Activated T-helper 1 cell treated with anti-CD3 and anti-CD28 coated beads, Interleukin-12 subunit alpha, Interleukin-12 subunit beta, Interleukin-2, Interleukin-4 antibody, amounts not matched to agents 30 ng/mL and 10 ng/mL and 1 ng/mL, durations not matched to agents 14 hours and 24 hours and 36 hours (primary cell): ENCODE measurements at regions not wholly inside any gene's neighbourhood (a gene's known extent, or its start where the extent isn't known, plus 50 kb on each side); places are given as distances from the start of the nearest gene placed in this dataset.

Experiments used
- DNase-seq: peaks from one replicate; pipeline ENCODE4 v3.0.0; 2021; ENCODE audit warnings: low spot score
- H3K27ac Mint-ChIP-seq: one replicate; pipeline ENCODE4 v1.8.0; 2021; ENCODE audit warnings: mild to moderate bottlenecking, mixed read lengths
- H3K27me3 Mint-ChIP-seq: one replicate; pipeline ENCODE4 v1.8.0; 2022; ENCODE audit warnings: mild to moderate bottlenecking, moderate library complexity, mixed read lengths; ENCODE audit not compliant: insufficient read depth
- H3K36me3 Mint-ChIP-seq: one replicate; pipeline ENCODE4 v1.8.0; 2021; ENCODE audit warnings: low read depth, mixed read lengths
- H3K4me1 Mint-ChIP-seq: one replicate; pipeline ENCODE4 v1.8.0; 2021; ENCODE audit warnings: low read depth, mixed read lengths
- H3K4me3 Mint-ChIP-seq: one replicate; pipeline ENCODE4 v1.8.0; 2021; ENCODE audit warnings: mild to moderate bottlenecking, moderate library complexity, mixed read lengths
- H3K9me3 Mint-ChIP-seq: one replicate; pipeline ENCODE4 v1.8.0; 2021; ENCODE audit warnings: mixed read lengths
- intact Hi-C: fragments of 100-400 bp; cut with micrococcal nuclease; formaldehyde crosslinking; loops from one replicate; pipeline ENCODE4 v1.15.1; 2024

GRCh38 chr3:99108508-99108907 is 207.0 kb upstream of the DCBLD2 start:
- no peak overlapping the region for H3K27ac Mint-ChIP-seq
- no peak overlapping the region for H3K4me3 Mint-ChIP-seq
- H3K4me1 Mint-ChIP-seq = no peaks in the 10 kb centered on the region
- no peaks in the 10 kb centered on the region for H3K36me3 Mint-ChIP-seq
- no peaks in the 10 kb centered on the region for H3K27me3 Mint-ChIP-seq
- intact Hi-C loops = no loop called here
- no peaks in the 10 kb centered on the region for H3K9me3 Mint-ChIP-seq
- DNase-seq = no peak

DNA sequence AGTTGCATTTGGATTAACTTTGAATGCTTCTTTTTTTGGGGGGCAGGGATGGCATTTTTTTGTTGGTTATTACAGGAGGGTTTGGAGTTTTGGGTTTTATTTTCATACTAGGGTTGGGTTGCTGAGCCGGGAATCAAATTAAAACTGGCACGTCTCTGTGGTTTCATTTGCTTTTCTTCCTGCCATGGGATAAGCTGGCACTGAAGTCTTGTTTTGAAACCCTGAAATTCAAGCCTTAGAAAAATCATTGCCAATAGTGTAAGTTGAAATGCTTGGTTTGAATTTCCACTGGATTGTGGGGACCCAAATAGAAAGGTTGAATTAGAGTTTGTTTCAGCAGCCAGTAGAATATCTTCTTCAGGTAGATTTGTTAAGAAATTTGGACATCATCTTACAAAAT is 193.1 kb upstream of the DCBLD2 start:
- intact Hi-C loops = no loop called here
- H3K27ac Mint-ChIP-seq = no peak overlapping the region
- H3K4me1 Mint-ChIP-seq = no peaks in the 10 kb centered on the region
- no peak for DNase-seq
- H3K4me3 Mint-ChIP-seq = no peak overlapping the region
- H3K36me3 Mint-ChIP-seq = no peaks in the 10 kb centered on the region
- no peaks in the 10 kb centered on the region for H3K27me3 Mint-ChIP-seq
- no peaks in the 10 kb centered on the region for H3K9me3 Mint-ChIP-seq

- intact Hi-C loops = no loop called here
- no peak overlapping the region for H3K27ac Mint-ChIP-seq
- no peaks in the 10 kb centered on the region for H3K27me3 Mint-ChIP-seq
- no peaks in the 10 kb centered on the region for H3K36me3 Mint-ChIP-seq
- H3K4me3 Mint-ChIP-seq = no peak overlapping the region
- no peaks in the 10 kb centered on the region for H3K4me1 Mint-ChIP-seq
- DNase-seq = no peak
- H3K9me3 Mint-ChIP-seq = no peaks in the 10 kb centered on the region
Measured at GRCh38 chr3:99087277-99087676, 185.8 kb upstream of the DCBLD2 start.

GRCh38 chr3:99084826-99085225 is 183.3 kb upstream of the DCBLD2 start:
- DNase-seq = no peak
- no peaks in the 10 kb centered on the region for H3K27me3 Mint-ChIP-seq
- H3K27ac Mint-ChIP-seq = no peak overlapping the region
- no peaks in the 10 kb centered on the region for H3K4me1 Mint-ChIP-seq
- no peak overlapping the region for H3K4me3 Mint-ChIP-seq
- no peaks in the 10 kb centered on the region for H3K36me3 Mint-ChIP-seq
- intact Hi-C loops = no loop called here
- H3K9me3 Mint-ChIP-seq = no peaks in the 10 kb centered on the region

DNA sequence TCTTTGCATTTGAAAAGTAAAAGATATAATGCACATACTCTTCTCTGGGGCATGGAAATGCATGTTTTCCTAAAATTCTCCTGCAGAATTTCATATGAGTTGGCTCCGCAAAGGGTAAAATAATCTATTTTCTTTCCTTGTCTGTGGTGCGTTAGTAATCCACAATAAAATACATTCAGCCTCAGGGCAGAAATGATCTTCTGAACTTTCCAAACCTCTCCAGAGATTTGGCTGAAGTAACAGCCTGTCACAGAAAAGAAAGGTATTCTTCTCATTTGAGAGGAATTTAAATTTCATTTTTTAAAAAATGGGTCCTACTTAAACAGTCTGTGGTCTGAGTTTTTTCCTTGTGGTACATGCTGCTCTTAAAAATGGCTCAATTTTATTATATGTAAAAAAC is 182.7 kb upstream of the DCBLD2 start:
- Mint-ChIP-seq H3K27ac (no peak overlapping the region), H3K27me3 (no peaks in the 10 kb centered on the region), H3K36me3 (no peaks in the 10 kb centered on the region), H3K4me1 (no peaks in the 10 kb centered on the region), H3K4me3 (no peak overlapping the region), H3K9me3 (no peaks in the 10 kb centered on the region)
- DNase-seq = no peak
- intact Hi-C loops = no loop called here

DNA sequence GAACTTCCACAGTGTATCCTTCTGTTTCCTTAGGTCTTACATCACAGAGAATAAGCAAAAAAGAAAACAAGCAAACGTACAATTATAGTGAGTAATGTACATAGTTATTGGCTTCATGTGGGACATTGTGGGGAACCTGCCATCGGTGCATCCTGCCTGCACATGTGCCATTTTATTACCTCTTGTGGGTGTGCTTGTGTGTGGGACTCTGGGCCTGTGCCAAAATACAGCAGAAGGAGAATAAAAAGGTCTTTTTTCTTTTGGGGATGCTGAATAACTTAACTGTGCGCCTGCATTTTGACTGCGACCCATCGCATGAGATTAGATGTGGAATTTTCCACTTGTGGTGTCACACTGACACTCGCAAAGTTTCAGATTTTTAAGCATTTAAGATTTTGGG is 169.6 kb upstream of the DCBLD2 start:
- H3K27ac Mint-ChIP-seq = no peak overlapping the region
- intact Hi-C loops = no loop called here
- H3K9me3 Mint-ChIP-seq = no peaks in the 10 kb centered on the region
- H3K27me3 Mint-ChIP-seq = no peaks in the 10 kb centered on the region
- no peak for DNase-seq
- no peak overlapping the region for H3K4me3 Mint-ChIP-seq
- H3K36me3 Mint-ChIP-seq = no peaks in the 10 kb centered on the region
- H3K4me1 Mint-ChIP-seq = no peaks in the 10 kb centered on the region

GRCh38 chr3:99069973-99070372 is 168.5 kb upstream of the DCBLD2 start:
- DNase-seq = no peak
- no peak overlapping the region for H3K4me3 Mint-ChIP-seq
- H3K36me3 Mint-ChIP-seq = no peaks in the 10 kb centered on the region
- intact Hi-C loops = no loop called here
- no peaks in the 10 kb centered on the region for H3K27me3 Mint-ChIP-seq
- H3K27ac Mint-ChIP-seq = no peak overlapping the region
- H3K4me1 Mint-ChIP-seq = no peaks in the 10 kb centered on the region
- no peaks in the 10 kb centered on the region for H3K9me3 Mint-ChIP-seq

DNA sequence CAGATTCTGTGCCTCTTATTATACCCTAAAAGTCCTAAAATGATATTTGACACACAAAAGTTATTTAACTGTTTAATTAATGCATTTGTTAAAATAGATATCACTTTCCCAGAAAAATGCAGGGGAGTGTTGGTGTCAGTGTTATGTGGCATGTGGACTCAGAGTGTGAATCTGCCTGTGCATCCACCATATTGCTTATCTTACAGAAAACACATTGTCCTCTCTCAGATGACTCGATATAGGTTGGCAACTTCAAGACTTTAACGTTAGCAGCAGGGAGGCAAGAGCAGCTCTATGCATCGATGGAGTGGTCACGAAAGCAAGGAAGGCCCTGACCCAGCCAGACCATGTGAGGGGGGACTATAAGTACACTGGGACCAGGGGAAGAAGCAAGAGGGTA is 165.4 kb upstream of the DCBLD2 start:
- DNase-seq = no peak
- Mint-ChIP-seq H3K27me3 (no peaks in the 10 kb centered on the region), H3K4me3 (no peak overlapping the region), H3K9me3 (no peaks in the 10 kb centered on the region), H3K27ac (no peak overlapping the region), H3K36me3 (no peaks in the 10 kb centered on the region), H3K4me1 (no peaks in the 10 kb centered on the region)
- intact Hi-C loops = no loop called here

DNA sequence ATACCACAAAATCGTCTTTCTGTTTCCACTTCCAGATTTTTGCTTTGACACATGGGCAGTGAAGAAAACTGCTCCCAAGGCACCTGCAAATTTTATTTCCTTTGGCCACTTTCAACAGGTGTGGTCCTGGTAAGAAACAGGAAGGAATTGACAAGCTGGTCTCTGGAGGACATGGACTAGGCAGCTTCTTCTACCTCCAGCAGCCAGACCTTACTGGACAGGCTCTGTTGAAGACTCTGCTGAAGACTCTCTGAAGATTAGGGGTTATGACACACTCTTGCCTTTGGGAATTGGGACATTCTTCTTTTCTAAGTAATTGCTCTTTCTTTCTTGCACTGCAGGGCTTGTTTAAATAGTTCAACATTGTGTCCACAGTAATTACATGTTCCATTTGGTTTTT is 147.7 kb upstream of the DCBLD2 start:
- intact Hi-C loops = no loop called here
- Mint-ChIP-seq H3K4me3 (no peak overlapping the region), H3K27ac (no peak overlapping the region), H3K36me3 (no peaks in the 10 kb centered on the region), H3K4me1 (no peaks in the 10 kb centered on the region), H3K27me3 (no peaks in the 10 kb centered on the region), H3K9me3 (no peaks in the 10 kb centered on the region)
- no peak for DNase-seq

DNA sequence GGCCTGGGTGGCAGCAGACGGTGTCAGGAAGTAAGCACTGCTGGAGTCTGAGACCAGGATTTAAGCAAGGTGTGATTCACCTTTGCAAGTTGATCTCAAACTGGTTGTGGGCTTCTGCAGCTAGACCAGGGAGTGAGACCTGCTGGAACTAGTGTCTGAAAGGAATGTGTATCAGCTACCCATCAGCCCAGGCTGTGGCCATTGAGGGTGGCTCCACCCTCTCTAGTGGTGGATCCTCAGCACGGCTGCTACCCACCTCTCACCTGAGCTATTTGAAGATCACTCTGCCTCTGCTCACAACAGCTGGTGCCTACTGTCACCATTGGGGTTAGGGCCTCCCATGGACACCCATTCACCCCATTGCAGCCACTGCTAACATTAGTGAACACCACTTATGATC is 140.3 kb upstream of the DCBLD2 start:
- Mint-ChIP-seq H3K9me3 (no peaks in the 10 kb centered on the region), H3K4me3 (no peak overlapping the region), H3K4me1 (no peaks in the 10 kb centered on the region), H3K27me3 (no peaks in the 10 kb centered on the region), H3K27ac (no peak overlapping the region), H3K36me3 (no peaks in the 10 kb centered on the region)
- no peak for DNase-seq
- intact Hi-C loops = no loop called here

DNA sequence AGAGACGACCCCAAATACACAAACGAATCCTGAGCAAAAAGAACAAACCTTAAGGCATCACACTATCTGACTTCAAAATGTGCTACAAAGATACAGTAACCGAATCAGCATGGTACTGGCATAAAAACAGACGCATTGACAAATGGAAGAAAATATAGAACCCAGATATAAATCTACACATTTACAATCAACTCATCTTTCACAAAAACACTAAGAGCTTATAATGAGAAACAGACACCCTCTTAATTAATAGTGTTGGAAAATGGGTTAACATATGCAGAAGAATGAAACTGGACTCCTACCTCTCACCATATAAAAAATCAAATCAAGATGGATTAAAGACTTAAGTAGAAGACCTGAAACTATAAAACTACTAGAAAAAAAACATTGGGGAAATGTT is 130.3 kb upstream of the DCBLD2 start:
- Mint-ChIP-seq H3K27me3 (no peaks in the 10 kb centered on the region), H3K27ac (no peak overlapping the region), H3K36me3 (no peaks in the 10 kb centered on the region), H3K9me3 (peaks cover 5% of the 10 kb centered on the region), H3K4me1 (no peaks in the 10 kb centered on the region), H3K4me3 (no peak overlapping the region)
- intact Hi-C loops = no loop called here
- no peak for DNase-seq

- H3K27me3 Mint-ChIP-seq = peaks cover 2% of the 10 kb centered on the region
- no peaks in the 10 kb centered on the region for H3K36me3 Mint-ChIP-seq
- peaks cover 5% of the 10 kb centered on the region for H3K9me3 Mint-ChIP-seq
- no peaks in the 10 kb centered on the region for H3K4me1 Mint-ChIP-seq
- no peak overlapping the region for H3K4me3 Mint-ChIP-seq
- DNase-seq = no peak
- intact Hi-C loops = loop anchor here (1.0 to 10.0 kb wide), 4 partner anchors 149 to 730 kb away; no protein-coding TSS in a partner anchor
- no peak overlapping the region for H3K27ac Mint-ChIP-seq
Measured at GRCh38 chr3:99023590-99024192, 122.2 kb upstream of the DCBLD2 start.

- no peaks in the 10 kb centered on the region for H3K4me1 Mint-ChIP-seq
- H3K9me3 Mint-ChIP-seq = no peaks in the 10 kb centered on the region
- peaks cover 5% of the 10 kb centered on the region for H3K27me3 Mint-ChIP-seq
- H3K4me3 Mint-ChIP-seq = no peak overlapping the region
- DNase-seq = no peak
- intact Hi-C loops = loop anchor here (5.0 to 10.0 kb wide), 3 partner anchors 151 to 666 kb away; no protein-coding TSS in a partner anchor
- H3K27ac Mint-ChIP-seq = no peak overlapping the region
- H3K36me3 Mint-ChIP-seq = no peaks in the 10 kb centered on the region
Measured at GRCh38 chr3:99021466-99021865, 120.0 kb upstream of the DCBLD2 start.

DNA sequence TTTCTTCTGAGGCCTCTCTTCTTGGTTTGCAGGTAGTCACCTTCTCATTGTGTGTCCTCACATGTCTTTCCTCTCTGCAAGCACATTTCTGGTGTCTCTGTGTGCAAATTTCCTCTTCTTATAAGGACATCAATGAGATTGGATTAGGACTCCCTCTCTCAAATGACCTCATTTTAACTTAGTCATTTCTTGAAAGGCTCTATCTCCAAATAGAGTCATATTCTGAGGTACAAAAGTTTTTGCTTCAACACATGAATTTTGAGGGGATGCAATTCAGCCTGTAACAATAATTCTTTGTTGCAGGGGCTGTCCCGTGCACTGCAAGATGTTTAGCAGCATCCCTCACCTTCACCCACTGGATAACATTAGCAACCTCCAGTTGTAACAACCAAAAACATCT is 115.0 kb upstream of the DCBLD2 start:
- peaks cover 4% of the 10 kb centered on the region for H3K27me3 Mint-ChIP-seq
- no peaks in the 10 kb centered on the region for H3K4me1 Mint-ChIP-seq
- DNase-seq = no peak
- H3K36me3 Mint-ChIP-seq = no peaks in the 10 kb centered on the region
- intact Hi-C loops = no loop called here
- no peak overlapping the region for H3K27ac Mint-ChIP-seq
- H3K9me3 Mint-ChIP-seq = no peaks in the 10 kb centered on the region
- H3K4me3 Mint-ChIP-seq = no peak overlapping the region
